ENCODE measurements at regions not wholly inside any gene's neighbourhood (a gene's known extent, or its start where the extent isn't known, plus 50 kb on each side); places are given as distances from the start of the nearest gene placed in this dataset.

- Histone ChIP-seq H3K9me3 (ENCODE audit: control insufficient read depth in 4 of 4, insufficient read depth in 3 of 4, low read length in 3 of 4) (no peaks in the 10 kb centered on the region), H3K4me3 (no peak overlapping the region), H3K27me3 (ENCODE audit: control insufficient read depth in 3 of 3, insufficient read depth in 3 of 3, low read length in 2 of 3) (no peaks in the 10 kb centered on the region), H3K27ac (ENCODE audit: low read depth in 1 of 2, low read length in 1 of 2) (no peak overlapping the region), H3K36me3 (ENCODE audit: control insufficient read depth in 4 of 4, insufficient read depth in 4 of 4, low read length in 4 of 4) (no peaks in the 10 kb centered on the region), H3K4me1 (ENCODE audit: control insufficient read depth in 5 of 5, insufficient read depth in 5 of 5, low read length in 5 of 5) (no peaks in the 10 kb centered on the region), H3K9ac (ENCODE audit: insufficient read depth in 1 of 2, low read length in 2 of 2) (no peak overlapping the region)
- DNase-seq, result no peak
- ATAC-seq (ENCODE audit: insufficient read depth, low FRiP score), result no peak
- no peak for TF ChIP-seq CTCF (IDR thresholded peaks at IDR 0.05; ENCODE audit: control extremely low read depth, extremely low read depth)
- whole genome bisulfite sequencing, 2 donors, result 81 to 85% methylated on average over 5 of the region's 5 CpGs
Observed at GRCh38 chr13:52931131-52931530, 82.7 kb upstream of the PCDH8 start.

GRCh38 chr13:52929846-52930245 lies 81.4 kb upstream of the PCDH8 start:
- DNase-seq, result no peak
- Histone ChIP-seq H3K4me3 (no peak overlapping the region), H3K9ac (ENCODE audit: insufficient read depth in 1 of 2, low read length in 2 of 2) (no peak overlapping the region), H3K27ac (ENCODE audit: low read depth in 1 of 2, low read length in 1 of 2) (no peak overlapping the region), H3K36me3 (ENCODE audit: control insufficient read depth in 4 of 4, insufficient read depth in 4 of 4, low read length in 4 of 4) (no peaks in the 10 kb centered on the region), H3K4me1 (ENCODE audit: control insufficient read depth in 5 of 5, insufficient read depth in 5 of 5, low read length in 5 of 5) (no peaks in the 10 kb centered on the region), H3K27me3 (ENCODE audit: control insufficient read depth in 3 of 3, insufficient read depth in 3 of 3, low read length in 2 of 3) (no peaks in the 10 kb centered on the region), H3K9me3 (ENCODE audit: control insufficient read depth in 4 of 4, insufficient read depth in 3 of 4, low read length in 3 of 4) (peaks cover 0 to 3% (median 0%) of the 10 kb centered on the region in 4 donors)
- no peak for TF ChIP-seq CTCF (IDR thresholded peaks at IDR 0.05; ENCODE audit: control extremely low read depth, extremely low read depth)
- 62 to 85% methylated on average over 2 of the region's 2 CpGs for WGBS, 2 donors
- no peak for ATAC-seq (ENCODE audit: insufficient read depth, low FRiP score)

- H3K9me3 ChIP-seq (ENCODE audit: control insufficient read depth in 4 of 4, insufficient read depth in 3 of 4, low read length in 3 of 4), result peaks cover 0 to 3% (median 0%) of the 10 kb centered on the region in 4 donors
- H3K27ac ChIP-seq (ENCODE audit: low read depth in 1 of 2, low read length in 1 of 2), result no peak overlapping the region
- H3K27me3 ChIP-seq (ENCODE audit: control insufficient read depth in 3 of 3, insufficient read depth in 3 of 3, low read length in 2 of 3), result no peaks in the 10 kb centered on the region
- H3K4me1 ChIP-seq (ENCODE audit: control insufficient read depth in 5 of 5, insufficient read depth in 5 of 5, low read length in 5 of 5), result no peaks in the 10 kb centered on the region
- 81 to 93% methylated on average over 2 of the region's 2 CpGs for WGBS, 2 donors
- no peak overlapping the region for H3K4me3 ChIP-seq
- DNase-seq (no peak), ATAC-seq (ENCODE audit: insufficient read depth, low FRiP score) (no peak)
- H3K36me3 ChIP-seq (ENCODE audit: control insufficient read depth in 4 of 4, insufficient read depth in 4 of 4, low read length in 4 of 4), result no peaks in the 10 kb centered on the region
- no peak overlapping the region for H3K9ac ChIP-seq (ENCODE audit: insufficient read depth in 1 of 2, low read length in 2 of 2)
- no peak for TF ChIP-seq CTCF (IDR thresholded peaks at IDR 0.05; ENCODE audit: control extremely low read depth, extremely low read depth)
Observed at GRCh38 chr13:52926971-52927370, 78.5 kb upstream of the PCDH8 start.

- no peak for TF ChIP-seq CTCF (IDR thresholded peaks at IDR 0.05; ENCODE audit: control extremely low read depth, extremely low read depth)
- Histone ChIP-seq H3K4me3 (no peak overlapping the region), H3K4me1 (ENCODE audit: control insufficient read depth in 5 of 5, insufficient read depth in 5 of 5, low read length in 5 of 5) (no peaks in the 10 kb centered on the region), H3K9ac (ENCODE audit: insufficient read depth in 1 of 2, low read length in 2 of 2) (no peak overlapping the region), H3K27me3 (ENCODE audit: control insufficient read depth in 3 of 3, insufficient read depth in 3 of 3, low read length in 2 of 3) (no peaks in the 10 kb centered on the region), H3K9me3 (ENCODE audit: control insufficient read depth in 4 of 4, insufficient read depth in 3 of 4, low read length in 3 of 4) (peaks cover 0 to 3% (median 0%) of the 10 kb centered on the region in 4 donors), H3K36me3 (ENCODE audit: control insufficient read depth in 4 of 4, insufficient read depth in 4 of 4, low read length in 4 of 4) (no peaks in the 10 kb centered on the region), H3K27ac (ENCODE audit: low read depth in 1 of 2, low read length in 1 of 2) (no peak overlapping the region)
- ATAC-seq (ENCODE audit: insufficient read depth, low FRiP score) (no peak), DNase-seq (peak in 2 of 3 donors; percentile 6 to 26)
- 56 to 68% methylated on average over 13 of the region's 13 CpGs for WGBS, 2 donors
Observed at GRCh38 chr13:52925775-52926285, 77.4 kb upstream of the PCDH8 start.
